NCI-H526 treated with DMSO at 0.1 percent for 48 hours (cell line): ENCODE measurements at regions not wholly inside any gene's neighbourhood (a gene's known extent, or its start where the extent isn't known, plus 50 kb on each side); places are given as distances from the start of the nearest gene placed in this dataset.
"Not testable (repeated sequence)": the region's sequence is repeated elsewhere in the genome, so short reads cannot be mapped to it uniquely, and the experiment has no call there.

Source experiments
- DNase-seq: peaks from one replicate; lab custom pipeline; 2025; lab: John Stamatoyannopoulos, UW

DNA sequence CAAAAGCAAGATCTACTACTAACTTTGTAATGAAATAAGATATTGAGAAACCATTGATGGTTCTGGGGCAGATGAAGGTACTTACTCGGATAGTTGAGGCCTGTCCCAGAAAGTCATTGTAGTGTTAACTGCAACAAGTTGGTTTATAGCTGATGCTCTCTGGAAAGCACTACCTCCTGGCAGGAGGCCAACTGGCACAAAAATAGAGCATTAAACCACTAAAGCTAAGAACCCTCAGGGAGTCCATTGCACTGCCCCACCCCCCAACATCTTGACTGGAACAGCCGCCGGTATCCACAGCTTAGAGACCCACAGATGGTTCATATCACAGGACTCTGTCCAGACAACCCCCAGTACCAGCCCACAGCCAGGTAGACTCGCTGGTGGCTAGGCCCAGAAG is 552.5 kb upstream of the CRIM1 start:
- no peak for DNase-seq

- no peak for DNase-seq
Observed at GRCh38 chr2:35794796-35795450, 560.7 kb upstream of the CRIM1 start.

DNA sequence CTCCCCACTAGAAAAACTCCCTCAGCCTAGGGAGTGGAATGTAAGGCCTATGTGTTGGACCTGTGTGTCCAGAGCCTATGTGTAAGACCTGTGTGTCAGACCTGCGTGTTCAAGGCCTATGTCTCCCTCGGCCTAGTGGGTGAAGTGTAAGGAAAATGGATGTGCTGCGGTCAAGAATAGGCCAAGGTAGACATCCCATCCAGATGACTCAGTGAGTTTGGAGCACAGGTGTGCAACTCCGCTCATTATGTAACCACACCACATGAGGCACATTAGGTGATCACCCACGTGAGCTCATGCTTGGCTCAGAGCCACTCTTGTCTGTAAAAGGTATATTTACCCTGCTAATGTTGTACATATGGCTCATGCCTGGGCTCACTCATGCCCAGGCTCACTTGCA is 565.3 kb upstream of the CRIM1 start:
- no peak for DNase-seq

DNA sequence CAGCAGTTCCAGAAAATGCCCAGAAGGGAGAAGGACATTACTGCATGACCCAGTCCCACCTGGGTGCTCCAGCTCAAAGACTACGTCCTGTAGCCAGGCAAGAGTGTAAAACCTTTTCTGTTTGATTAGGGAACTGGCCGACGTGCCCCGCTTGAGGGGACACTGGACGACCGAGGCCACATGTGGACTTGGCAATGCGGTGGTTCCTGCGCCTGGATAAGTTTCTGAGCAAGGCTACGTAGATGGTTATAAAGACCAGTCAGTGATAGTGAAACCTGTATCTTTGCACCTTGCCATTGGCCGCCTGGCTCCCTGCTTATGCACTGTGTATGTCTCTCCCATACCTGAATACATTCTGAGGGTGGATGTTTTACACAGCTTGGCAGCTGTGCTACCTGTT is 567.0 kb upstream of the CRIM1 start:
- no peak for DNase-seq

- no peak for DNase-seq
Observed at GRCh38 chr2:35787302-35788031, 568.1 kb upstream of the CRIM1 start.

DNA sequence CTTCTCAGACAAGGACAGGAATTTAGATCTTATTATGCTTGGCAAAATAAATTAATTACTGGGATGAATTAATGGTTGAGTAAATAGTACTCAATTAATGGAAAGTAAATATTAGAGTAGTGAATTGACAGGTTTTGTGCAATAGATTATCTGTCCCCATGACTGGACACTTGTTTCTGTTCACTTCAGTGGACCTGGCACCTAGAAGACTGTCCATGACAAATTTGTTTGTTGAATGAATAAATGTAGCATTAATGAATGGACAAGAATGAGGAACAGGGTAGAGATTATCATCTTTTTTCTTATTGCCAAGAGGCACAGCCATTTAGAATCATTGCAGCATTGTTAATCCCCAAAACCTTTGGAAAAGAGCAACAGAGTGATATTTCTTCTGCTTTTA is 570.0 kb upstream of the CRIM1 start:
- no peak for DNase-seq

DNA sequence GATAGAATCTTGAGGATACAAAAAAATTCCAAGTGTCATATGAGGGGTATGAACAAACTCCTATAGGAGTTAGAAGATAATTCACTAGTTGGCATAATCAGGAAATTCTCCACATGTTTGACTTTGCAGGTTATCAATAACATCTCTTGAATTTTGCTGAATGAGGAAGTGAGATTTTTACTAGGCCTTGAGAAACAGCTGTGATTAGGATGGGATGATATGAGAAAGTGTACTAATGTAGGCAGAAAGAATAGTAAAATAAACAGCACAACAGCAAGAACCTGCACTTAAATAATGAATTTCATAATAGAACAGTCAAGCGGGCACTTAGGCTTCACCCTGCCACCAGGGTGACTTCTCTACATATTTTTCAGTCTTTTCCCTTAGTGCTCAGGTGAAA is 570.8 kb upstream of the CRIM1 start:
- no peak for DNase-seq

DNA sequence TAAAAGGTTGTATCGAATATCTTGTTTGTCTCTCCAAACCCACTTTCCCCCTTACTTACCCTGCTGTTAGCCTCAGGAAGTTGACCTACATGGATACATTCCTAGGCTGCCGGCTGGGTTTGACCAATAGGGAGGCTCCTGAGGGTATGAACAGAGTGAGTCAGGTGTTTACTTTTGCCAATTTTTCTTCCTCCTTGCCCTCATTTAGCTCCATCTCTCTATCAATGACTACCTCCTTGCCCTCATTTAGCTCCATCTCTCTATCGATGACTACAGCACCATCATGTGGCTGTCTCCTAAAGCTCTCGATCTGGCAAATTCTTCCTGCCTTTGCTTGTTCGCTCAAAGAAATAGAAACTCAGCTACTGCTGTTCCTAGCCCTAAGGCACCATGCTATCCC is 571.9 kb upstream of the CRIM1 start:
- DNase-seq: no peak

DNA sequence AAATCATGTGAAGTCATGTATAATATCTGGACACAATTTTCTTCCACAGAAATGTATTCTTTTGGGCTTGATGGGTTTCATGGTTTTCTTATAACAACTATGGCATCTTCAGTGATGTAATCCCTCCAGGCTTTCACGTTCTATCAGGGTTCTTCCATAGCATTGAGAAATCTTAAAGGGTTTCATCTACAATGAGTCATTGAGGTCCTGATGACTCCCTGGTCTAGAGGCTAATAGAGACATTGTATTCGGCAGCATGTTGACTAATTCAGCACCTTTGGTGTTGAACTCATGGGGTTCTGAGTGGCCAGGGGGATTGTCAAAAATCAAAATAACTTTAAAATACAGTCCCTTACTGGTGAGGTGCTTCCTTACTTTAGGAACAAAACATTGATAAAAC is 614.0 kb upstream of the CRIM1 start:
- no peak for DNase-seq

DNA sequence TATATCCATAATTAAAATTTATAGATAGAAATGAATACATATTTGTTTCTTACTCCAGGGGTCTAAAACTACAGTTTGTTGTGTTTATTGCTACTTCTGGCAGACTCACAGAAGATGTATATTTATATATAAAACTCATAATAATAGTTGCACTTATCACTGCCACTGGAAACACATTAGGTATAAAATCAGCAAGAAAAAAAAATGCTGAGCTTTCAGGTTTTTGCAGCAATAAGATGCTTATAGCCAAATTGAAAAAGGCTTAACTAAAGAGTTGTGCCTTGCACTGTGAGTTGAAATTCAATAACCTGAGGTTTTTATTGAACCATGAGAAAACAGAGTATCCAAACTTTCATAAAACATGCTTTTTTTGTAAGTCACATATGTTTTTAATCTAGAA is 623.9 kb upstream of the CRIM1 start:
- DNase-seq: no peak

- no peak for DNase-seq
Observed at GRCh38 chr2:35714883-35715282, 640.7 kb upstream of the CRIM1 start.

- DNase-seq: no peak
Observed at GRCh38 chr2:35708411-35708923, 647.1 kb upstream of the CRIM1 start.

DNA sequence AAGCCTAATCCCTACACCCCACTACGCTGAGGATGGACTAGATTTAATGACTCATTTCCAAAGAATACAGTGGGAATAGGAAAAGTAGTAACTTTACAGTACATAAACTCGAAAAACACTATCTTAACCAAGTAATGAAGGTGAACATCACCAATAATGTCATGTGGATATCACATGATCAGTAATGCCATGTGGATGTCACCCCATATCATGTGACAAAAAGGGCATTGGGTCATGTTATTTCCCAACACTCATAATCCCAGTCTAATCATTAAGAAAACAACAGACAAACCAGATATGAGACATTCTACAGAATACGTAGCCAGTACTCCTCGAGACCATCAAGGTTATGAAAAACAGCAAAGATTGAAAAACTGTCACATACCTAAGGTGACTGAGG is 667.3 kb upstream of the CRIM1 start:
- no peak for DNase-seq

DNA sequence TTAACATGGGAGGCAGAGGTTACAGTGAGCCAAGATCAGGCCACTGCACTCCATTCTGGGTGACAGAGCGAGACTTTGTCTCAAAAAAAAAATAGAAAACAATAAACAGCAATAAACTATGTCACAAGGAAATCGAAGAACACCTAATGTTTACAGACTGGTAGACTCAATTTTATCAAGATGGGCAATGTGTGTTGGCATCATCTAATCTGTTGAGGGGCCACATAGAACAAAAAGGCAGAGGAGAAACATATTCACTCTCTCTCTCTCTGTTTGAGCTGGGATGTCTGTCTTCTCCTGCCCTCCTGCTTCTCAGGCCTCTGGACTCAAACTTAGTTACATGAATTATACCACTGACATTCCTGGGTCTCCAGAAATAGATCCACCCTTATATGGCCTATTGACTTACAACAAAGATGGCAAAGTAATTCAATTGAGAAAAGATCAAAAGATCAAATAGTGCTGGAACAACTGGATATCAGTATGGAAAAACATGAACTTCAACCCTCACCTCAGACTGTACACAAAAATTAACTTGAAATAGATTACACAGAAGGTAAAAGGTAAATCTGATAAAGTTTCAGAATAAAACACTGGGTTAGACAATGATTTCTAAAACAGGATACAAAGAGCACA is 703.8 kb upstream of the CRIM1 start:
- DNase-seq: no peak

- DNase-seq: no peak
Observed at GRCh38 chr2:35614640-35615039, 740.9 kb upstream of the CRIM1 start.

DNA sequence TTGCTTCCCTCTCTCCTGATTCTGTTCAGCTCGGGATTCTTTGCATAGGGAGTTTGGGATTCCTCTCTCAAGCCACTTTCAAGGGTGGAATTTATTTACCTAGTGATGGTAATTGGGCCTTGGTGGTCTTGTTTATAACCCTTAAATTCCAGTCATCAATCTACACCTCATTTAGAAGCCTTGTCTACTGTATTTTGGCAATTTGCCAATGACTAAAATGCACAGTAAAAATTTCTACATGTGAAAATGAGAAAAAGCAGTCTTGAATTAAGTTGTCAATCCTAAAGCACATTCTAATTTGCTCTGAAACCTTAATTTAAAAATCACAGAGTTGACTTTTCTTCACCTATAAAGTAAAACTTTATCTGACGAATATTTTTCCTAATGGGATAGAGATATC is 749.2 kb upstream of the CRIM1 start:
- no peak for DNase-seq

GRCh38 chr2:35598310-35598709 is 757.3 kb upstream of the CRIM1 start:
- DNase-seq: no peak

DNA sequence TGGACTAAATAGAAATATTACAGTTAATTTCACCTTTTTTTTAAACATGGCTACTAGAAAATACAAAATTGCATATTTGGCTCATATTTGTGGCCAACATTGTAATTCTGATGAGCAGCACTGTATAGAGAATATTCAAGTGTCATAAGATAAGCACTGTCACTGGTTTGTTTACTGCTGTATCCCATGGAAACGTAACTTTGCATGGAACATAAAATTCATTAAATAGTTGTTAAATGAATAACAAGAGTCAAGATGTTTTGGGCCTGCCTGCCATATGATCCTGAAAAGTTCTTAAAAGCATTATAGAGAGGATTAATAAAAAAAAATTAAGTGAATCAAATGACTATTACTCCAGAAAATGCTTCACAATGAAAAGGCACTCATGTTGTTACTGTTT is 763.7 kb upstream of the CRIM1 start:
- no peak for DNase-seq

DNA sequence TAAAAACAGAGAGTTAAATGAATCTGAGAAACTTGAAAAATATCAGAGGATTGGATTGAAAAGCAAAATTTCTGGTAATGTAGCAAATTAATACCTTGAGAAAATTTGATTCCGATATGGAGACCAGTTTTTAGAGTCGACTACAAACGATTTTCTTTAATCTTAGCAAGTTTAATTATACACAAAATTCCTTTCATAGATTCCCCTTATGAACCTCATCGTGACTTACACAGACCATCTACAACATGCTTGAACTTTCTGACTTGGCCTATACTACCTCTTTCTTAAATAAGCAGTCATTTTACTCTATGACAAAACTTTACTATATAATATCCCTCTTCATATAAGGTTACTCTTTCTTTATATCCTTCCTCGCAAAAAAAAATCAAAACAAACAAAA is 769.6 kb upstream of the CRIM1 start:
- no peak for DNase-seq

DNA sequence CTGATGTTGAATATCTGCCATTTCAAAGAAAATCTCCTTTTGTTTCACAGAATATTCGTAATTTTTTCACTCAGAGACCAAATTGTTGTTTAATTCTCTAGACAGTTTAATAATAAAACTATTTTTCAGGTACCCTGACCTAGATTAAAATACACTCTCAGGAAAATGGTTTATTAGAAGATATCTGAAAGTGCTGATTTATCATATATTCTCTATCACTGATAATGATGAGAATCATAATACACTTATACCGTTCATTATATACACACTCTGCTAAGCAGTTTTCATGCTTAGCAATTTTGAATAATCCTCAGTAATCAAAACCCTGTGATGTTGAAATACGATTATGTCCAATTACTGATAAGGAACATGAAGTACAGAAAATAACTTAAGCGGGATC is 772.9 kb upstream of the CRIM1 start:
- DNase-seq: no peak

- no peak for DNase-seq
Observed at GRCh38 chr2:35580956-35581355, 774.6 kb upstream of the CRIM1 start.

GRCh38 chr2:35568574-35568973 is 787.0 kb upstream of the CRIM1 start:
- not testable (repeated sequence) for DNase-seq

GRCh38 chr2:35562488-35562887 is 793.1 kb upstream of the CRIM1 start:
- no peak for DNase-seq
